PC-9 (cell line): ENCODE measurements at regions not wholly inside any gene's neighbourhood (a gene's known extent, or its start where the extent isn't known, plus 50 kb on each side); places are given as distances from the start of the nearest gene placed in this dataset.

ENCODE experiments used
- CTCF ChIP-seq: fragments of 200-600 bp; sonication (generic); conservative IDR thresholded peaks from 2 replicates; pipeline ENCODE4 v1.6.1; 2017; ENCODE audit warnings: mixed run types, antibody characterized with exemption, mild to moderate bottlenecking, moderate library complexity
- EZH2 ChIP-seq: fragments of 200-600 bp; sonication (generic); IDR thresholded peaks from 2 replicates; pipeline ENCODE4 v1.8.0; 2017; ENCODE audit warnings: antibody characterized with exemption, low read depth

- TF ChIP-seq EZH2 (no peak), CTCF (no peak)
Observed at GRCh38 chr11:112315861-112316739, 55.4 kb upstream of the PLET1 start.
